GM19324 (cell line): ENCODE measurements at regions not wholly inside any gene's neighbourhood (a gene's known extent, or its start where the extent isn't known, plus 50 kb on each side); places are given as distances from the start of the nearest gene placed in this dataset.

Source experiments
- ATAC-seq: cut with Tn5 transposase; IDR thresholded peaks from one replicate; pipeline ENCODE4 v1.9.1; 2021; ENCODE audit warnings: mild to moderate bottlenecking, moderate library complexity; ENCODE audit not compliant: unreplicated experiment, low FRiP score

- no peak for ATAC-seq
Measured at GRCh38 chr9:32260151-32260862, 124.1 kb upstream of the ACO1 start.

DNA sequence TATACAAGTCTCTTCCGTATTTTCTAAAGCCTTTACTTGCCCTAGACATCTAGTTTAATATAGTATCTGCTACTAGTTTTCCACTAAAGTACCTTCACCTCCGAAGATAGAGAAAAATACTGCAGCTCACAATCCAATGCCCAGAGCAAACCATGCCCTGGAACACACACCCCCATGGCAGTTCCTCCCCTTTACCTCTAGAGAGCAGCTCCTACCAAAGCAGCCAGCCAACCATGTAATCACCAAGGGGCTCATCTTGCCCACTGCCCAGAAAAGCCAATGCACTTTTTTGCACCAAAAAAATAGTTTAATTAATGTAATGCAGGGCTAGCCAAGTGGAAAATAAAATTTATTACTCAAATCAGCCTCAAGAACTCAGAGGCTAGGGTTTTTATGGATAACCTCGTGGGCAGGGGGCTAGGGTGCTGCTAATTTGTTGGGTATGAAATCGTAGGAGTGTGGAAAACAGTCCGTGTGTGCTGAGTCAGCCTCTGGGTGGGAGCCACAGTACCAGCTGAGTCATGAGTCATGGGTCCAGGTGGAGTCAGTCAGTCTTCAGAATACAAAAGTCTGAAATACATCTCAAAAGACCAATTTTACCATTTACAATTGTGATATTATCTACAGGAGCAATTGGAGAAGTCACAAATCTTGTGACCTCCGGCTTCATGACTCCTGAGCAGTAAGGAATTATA lies 120.1 kb upstream of the ACO1 start:
- ATAC-seq, result no peak

GRCh38 chr9:32265037-32265436 lies 119.4 kb upstream of the ACO1 start:
- ATAC-seq, result no peak

- ATAC-seq, result no peak
Measured at GRCh38 chr9:32278991-32279390, 105.5 kb upstream of the ACO1 start.

DNA sequence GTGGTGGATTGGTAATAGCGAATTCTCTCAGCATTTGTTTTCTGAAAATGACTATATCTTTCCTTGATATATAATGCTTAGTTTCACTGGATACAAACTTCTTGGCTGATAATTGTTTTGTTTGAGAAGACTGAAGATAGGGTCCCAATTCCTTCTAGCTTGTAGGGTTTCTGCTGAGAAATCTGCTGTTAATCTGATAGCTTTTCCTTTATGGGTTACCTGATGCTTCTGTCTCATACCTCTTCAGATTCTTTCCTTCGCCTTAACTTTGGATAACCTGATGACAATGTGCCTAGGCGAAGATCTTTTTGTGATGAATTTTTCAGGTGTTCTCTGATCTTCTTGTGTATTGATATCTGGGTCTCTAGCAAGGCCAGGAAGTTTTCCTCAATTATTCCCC lies 94.7 kb upstream of the ACO1 start:
- ATAC-seq, result no peak

DNA sequence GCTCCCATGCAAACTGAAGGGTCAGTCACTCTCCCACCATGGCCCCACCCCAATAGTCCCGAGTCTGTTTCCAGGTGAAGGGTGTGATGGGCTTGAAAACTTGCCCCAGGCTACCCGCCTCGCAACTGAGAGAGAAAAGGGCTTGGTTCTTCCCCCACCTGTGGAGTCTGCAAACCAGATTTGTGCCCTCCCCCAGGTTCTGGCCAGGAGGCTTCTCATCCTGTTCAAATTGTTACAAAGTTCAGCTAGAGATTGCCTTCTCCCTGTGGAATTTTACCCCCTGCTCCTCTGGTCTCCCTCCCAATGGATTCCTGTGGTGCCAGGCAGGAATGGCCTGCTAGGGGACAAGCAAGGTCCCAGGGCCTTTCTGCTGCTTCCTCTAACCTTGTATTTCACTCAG lies 93.1 kb upstream of the ACO1 start:
- ATAC-seq, result no peak

DNA sequence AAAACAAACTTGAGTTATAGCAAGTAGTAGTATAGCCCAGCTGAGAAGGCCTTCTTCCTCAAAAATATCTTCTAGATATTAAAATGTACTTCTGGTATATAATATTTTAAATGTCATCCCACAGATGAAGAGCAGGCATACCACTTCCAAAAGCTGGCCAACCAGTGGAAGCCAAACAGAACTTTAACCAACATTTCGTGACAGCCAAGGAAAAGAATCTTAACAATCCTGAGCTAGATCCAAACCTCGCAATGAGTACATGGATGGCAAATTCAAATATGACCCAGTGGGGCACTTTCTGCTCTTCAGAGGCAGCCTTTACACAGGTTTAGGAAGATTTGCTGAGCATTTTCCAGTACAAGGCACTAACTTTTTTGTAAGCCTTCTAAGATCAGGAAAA lies 91.8 kb upstream of the ACO1 start:
- no peak for ATAC-seq

DNA sequence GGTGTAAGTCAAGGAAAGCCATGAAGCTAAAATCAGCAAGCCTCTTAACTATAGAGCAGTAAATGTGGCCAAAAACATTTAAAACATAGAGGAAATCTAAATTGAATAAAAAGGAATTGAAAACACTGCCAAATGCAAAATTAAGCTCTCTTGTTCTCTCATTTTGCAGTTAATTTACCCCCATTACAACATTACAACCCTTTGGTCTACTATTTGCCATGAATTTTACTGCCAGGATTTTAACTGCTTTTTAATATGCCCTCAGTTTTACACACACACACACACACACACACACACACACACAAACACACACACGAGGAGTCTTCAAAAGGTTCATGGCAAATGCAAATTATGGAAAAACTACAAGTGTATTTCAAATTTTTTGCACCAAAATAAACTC lies 91.4 kb upstream of the ACO1 start:
- no peak for ATAC-seq

- ATAC-seq, result no peak
Measured at GRCh38 chr9:32294106-32294505, 90.3 kb upstream of the ACO1 start.

DNA sequence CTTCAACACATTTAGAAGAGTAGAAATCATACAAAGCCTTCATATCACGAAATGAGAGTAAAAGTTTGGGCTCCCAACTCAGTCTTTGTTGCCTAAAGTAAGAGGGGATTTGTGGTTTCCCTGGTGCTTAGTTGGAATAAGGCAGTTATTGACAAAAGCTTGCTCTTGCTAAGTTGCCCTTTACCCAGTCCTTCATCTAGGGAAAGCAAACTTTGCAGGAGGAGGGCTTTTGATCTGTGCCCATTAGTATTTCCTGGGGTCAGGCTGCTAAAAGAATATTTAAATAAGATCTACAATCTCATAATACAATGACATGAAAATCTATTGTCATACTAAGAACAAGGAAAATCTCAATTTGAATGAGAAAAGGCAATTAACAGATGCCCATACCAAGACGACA lies 84.1 kb upstream of the ACO1 start:
- no peak for ATAC-seq

GRCh38 chr9:32304495-32304894 lies 79.9 kb upstream of the ACO1 start:
- ATAC-seq, result no peak

DNA sequence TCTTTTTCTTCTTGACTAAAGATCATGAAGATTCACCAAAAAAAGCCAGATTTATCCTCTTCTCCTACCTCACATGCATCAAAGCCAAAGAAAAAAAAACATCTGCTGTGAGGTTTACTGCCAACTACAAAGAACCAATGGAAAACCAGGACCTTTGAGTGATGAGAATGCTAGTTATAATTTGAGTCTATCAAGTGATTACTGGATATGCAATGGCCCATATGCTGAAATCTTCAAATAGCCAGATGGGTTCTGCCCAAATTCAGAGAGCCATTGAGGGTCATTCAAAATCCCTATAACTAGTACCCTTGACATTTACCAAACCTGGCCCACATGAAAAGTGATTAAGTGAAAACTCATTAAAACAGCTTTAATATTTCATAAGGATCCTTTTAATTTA lies 78.4 kb upstream of the ACO1 start:
- ATAC-seq, result no peak

- ATAC-seq, result no peak
Measured at GRCh38 chr9:32319312-32319929, 65.0 kb upstream of the ACO1 start.

- no peak for ATAC-seq
Measured at GRCh38 chr9:32322622-32323021, 61.8 kb upstream of the ACO1 start.

GRCh38 chr9:32326146-32326545 lies 58.3 kb upstream of the ACO1 start:
- ATAC-seq, result no peak

GRCh38 chr9:32331240-32331639 lies 53.2 kb upstream of the ACO1 start:
- no peak for ATAC-seq

DNA sequence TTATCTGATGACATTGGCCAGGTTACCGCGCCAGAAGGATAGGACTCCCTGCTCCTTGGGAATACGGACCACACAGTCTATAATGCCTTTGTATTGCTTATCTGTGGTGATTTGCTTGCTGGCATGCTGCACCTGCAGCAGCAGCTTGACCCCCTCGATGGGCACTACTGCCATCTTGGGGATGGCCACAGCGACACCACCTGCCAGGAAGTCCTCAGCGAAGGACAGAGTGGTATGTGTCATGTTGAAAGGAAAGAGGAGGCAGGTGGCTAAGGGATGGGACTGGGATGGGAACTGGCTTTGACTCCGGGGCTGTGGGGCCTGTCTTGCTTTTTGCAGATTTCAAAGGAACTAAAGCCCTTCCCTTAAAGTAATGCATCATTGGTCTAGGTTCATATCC lies 50.3 kb upstream of the ACO1 start:
- ATAC-seq, result no peak
